GM12878 (cell line): ENCODE measurements at regions not wholly inside any gene's neighbourhood (a gene's known extent, or its start where the extent isn't known, plus 50 kb on each side); places are given as distances from the start of the nearest gene placed in this dataset.

ENCODE experiments used
- ATAC-seq: fragments of 200-7000 bp; cut with Tn5 transposase; 3 replicates; pipeline ENCODE4 v1.9.1; 2020; ENCODE audit warnings: mild to moderate bottlenecking, moderate library complexity
- BruUV-seq: library from RNA; stranded (reverse); fragments of 400-500 nt; replicated peaks from 2 replicates; lab custom pipeline; 2021; lab: Mats Ljungman, UMichigan
- CTCF ChIA-PET: fragments of 300-600 bp; sonication (Branson Sonifier 250); formaldehyde crosslinking; extraction: SDS; loops from one replicate; lab custom pipeline; 2021; ENCODE audit warnings: inconsistent platforms; lab: Yijun Ruan, JAX
- POLR2A ChIA-PET: fragments of 350-600 bp; formaldehyde crosslinking; extraction: SDS; loops from one replicate; lab custom pipeline; 2021; ENCODE audit warnings: inconsistent platforms; lab: Charles Lee
- RAD21 ChIA-PET: fragments of 300-600 bp; sonication (Branson Sonifier 250); formaldehyde crosslinking; loops from one replicate; lab custom pipeline; 2023; ENCODE audit warnings: antibody characterized with exemption; ENCODE audit not compliant: unreplicated experiment; lab: Charles Lee
- SMC1A ChIA-PET: fragments of 300-600 bp; sonication (Branson Sonifier 250); formaldehyde crosslinking; loops from one replicate; lab custom pipeline; 2023; ENCODE audit not compliant: unreplicated experiment, uncharacterized antibody; lab: Charles Lee
- DNase-seq: peaks from one replicate; pipeline ENCODE4 v3.0.0-alpha.2; 2011; ENCODE audit warnings: low read depth, low spot score
- FAIRE-seq: peaks from 3 replicates; lab custom pipeline; 2011; peaks lifted over from hg19 to GRCh38; lab: Jason Lieb, UNC
- H2AFZ ChIP-seq: 2 replicates; pipeline ENCODE4 v1.6.0; 2011; ENCODE audit warnings: low read depth, low read length, control low read depth; ENCODE audit not compliant: control insufficient read depth
- H3K27ac ChIP-seq: 2 replicates; pipeline ENCODE4 v1.5.1; 2011; ENCODE audit warnings: control low read depth; ENCODE audit not compliant: control insufficient read depth, insufficient read depth
- H3K27me3 ChIP-seq, 2 experiments: replicated peaks in 1 of 2; 2 replicates each; pipeline versions ENCODE4 v1.6.0 to v1.6.1; 2011; ENCODE audit warnings: low read length in 1 of 2; ENCODE audit not compliant: control insufficient read depth in 2 of 2, insufficient read depth in 2 of 2
- H3K36me3 ChIP-seq, 2 experiments: 2 replicates each; pipeline ENCODE4 v1.5.1; 2011; ENCODE audit warnings: low read length in 1 of 2; ENCODE audit not compliant: control insufficient read depth in 2 of 2, insufficient read depth in 2 of 2
- H3K4me1 ChIP-seq: 2 replicates; pipeline ENCODE4 v1.6.1; 2011; ENCODE audit warnings: mild to moderate bottlenecking, low read length, moderate library complexity, mixed read lengths; ENCODE audit not compliant: control insufficient read depth, insufficient read depth
- H3K4me2 ChIP-seq: 2 replicates; pipeline ENCODE4 v1.6.0; 2011; ENCODE audit warnings: control low read depth; ENCODE audit not compliant: control insufficient read depth, insufficient read depth
- H3K4me3 ChIP-seq: fragments of 200-600 bp; sonication (generic); 2 replicates; pipeline ENCODE4 v1.5.1; 2016
- H3K79me2 ChIP-seq: 2 replicates; pipeline ENCODE4 v1.6.0; 2011; ENCODE audit warnings: low read length; ENCODE audit not compliant: control insufficient read depth, insufficient read depth
- H3K9ac ChIP-seq: 2 replicates; pipeline ENCODE4 v1.8.0; 2011; ENCODE audit warnings: low read length, control low read depth, mixed read lengths; ENCODE audit not compliant: control insufficient read depth, insufficient read depth
- H3K9me3 ChIP-seq: replicated peaks from 3 replicates; pipeline ENCODE4 v1.5.1; 2011; ENCODE audit warnings: mild to moderate bottlenecking, low read length; ENCODE audit not compliant: control insufficient read depth, insufficient read depth
- H4K20me1 ChIP-seq: 2 replicates; pipeline ENCODE4 v1.6.0; 2011; ENCODE audit not compliant: control insufficient read depth, insufficient read depth
- ATF3 ChIP-seq: IDR thresholded peaks from 2 replicates; pipeline ENCODE4 v1.6.1; 2011; ENCODE audit warnings: low read depth, mild to moderate bottlenecking, low read length, moderate library complexity, borderline replicate concordance; ENCODE audit errors: extremely low read depth
- BRCA1 ChIP-seq: IDR thresholded peaks from 2 replicates; pipeline ENCODE4 v1.6.1; 2011; ENCODE audit warnings: low read depth, low read length, improper control_type of control experiment
- CHD2 ChIP-seq: IDR thresholded peaks from 2 replicates; pipeline ENCODE4 v1.6.1; 2011; ENCODE audit warnings: low read depth, low read length, improper control_type of control experiment, borderline replicate concordance
- DPF2 ChIP-seq: fragments of 450-650 bp; IDR thresholded peaks from 2 replicates; pipeline ENCODE4 v1.6.1; 2017; ENCODE audit warnings: mild to moderate bottlenecking
- FOS ChIP-seq: IDR thresholded peaks from 3 replicates; pipeline ENCODE4 v1.6.1; 2011; ENCODE audit warnings: borderline replicate concordance; ENCODE audit not compliant: insufficient read length; ENCODE audit errors: extremely low read depth
- IRF5 ChIP-seq: fragments of 450-650 bp; IDR thresholded peaks from 2 replicates; pipeline ENCODE4 v1.6.1; 2017; ENCODE audit warnings: borderline replicate concordance
- KLF5 ChIP-seq: fragments of 450-650 bp; IDR thresholded peaks from 2 replicates; pipeline ENCODE4 v1.6.1; 2014; ENCODE audit warnings: mild to moderate bottlenecking; ENCODE audit not compliant: partially characterized antibody
- MAX ChIP-seq: IDR thresholded peaks from 2 replicates; pipeline ENCODE4 v1.6.1; 2012; ENCODE audit warnings: low read depth, low read length, improper control_type of control experiment
- MYC ChIP-seq: IDR thresholded peaks from 2 replicates; pipeline ENCODE4 v1.6.1; 2011; ENCODE audit warnings: mild to moderate bottlenecking, low read length, moderate library complexity, inconsistent platforms; ENCODE audit not compliant: insufficient read depth, insufficient replicate concordance, insufficient read length, severe bottlenecking
- NRF1 ChIP-seq: conservative IDR thresholded peaks from 2 replicates; pipeline ENCODE4 v1.6.1; 2011; ENCODE audit warnings: mild to moderate bottlenecking, low read depth, low read length, improper control_type of control experiment
- PAX8 ChIP-seq: fragments of 450-650 bp; IDR thresholded peaks from 2 replicates; pipeline ENCODE4 v1.6.1; 2017; ENCODE audit warnings: mild to moderate bottlenecking, moderate library complexity
- PML ChIP-seq: IDR thresholded peaks from 2 replicates; pipeline ENCODE4 v1.6.1; 2012; ENCODE audit warnings: low read length, inconsistent platforms
- POLR2AphosphoS5 ChIP-seq: IDR thresholded peaks from 2 replicates; pipeline ENCODE4 v1.6.1; 2011; ENCODE audit warnings: mild to moderate bottlenecking, low read length, inconsistent platforms
- RAD51 ChIP-seq: fragments of 450-650 bp; IDR thresholded peaks from 2 replicates; pipeline ENCODE4 v1.6.1; 2016; ENCODE audit warnings: moderate library complexity, mild to moderate bottlenecking, inconsistent platforms
- RUNX3 ChIP-seq: IDR thresholded peaks from 2 replicates; pipeline ENCODE4 v1.6.1; 2012; ENCODE audit warnings: low read length, inconsistent platforms
- SREBF2 ChIP-seq: IDR thresholded peaks from 2 replicates; pipeline ENCODE4 v1.6.1; 2012; ENCODE audit warnings: mild to moderate bottlenecking, low read length
- ZNF274 ChIP-seq: IDR thresholded peaks from one replicate; pipeline ENCODE4 v1.8.0; 2011; ENCODE audit not compliant: insufficient read length, insufficient read depth
- ZNF687 ChIP-seq: fragments of 450-650 bp; IDR thresholded peaks from 2 replicates; pipeline ENCODE4 v1.6.1; 2017; ENCODE audit warnings: mild to moderate bottlenecking, moderate library complexity
- WGBS: methylation state at CpG from one replicate; pipeline ENCODE4 v1.1.6; 2016; ENCODE audit warnings: low lambda C conversion rate; ENCODE audit not compliant: insufficient replicate concordance, insufficient coverage; ENCODE audit errors: missing lambda C conversion rate; 5-methylcytosine and 5-hydroxymethylcytosine counted together
- in situ Hi-C: fragments of 300-500 bp; cut with MboI; formaldehyde crosslinking; loops from 9 replicates; pipeline ENCODE4 v1.14.3; 2018; ENCODE audit warnings: mixed read lengths
- intact Hi-C: fragments of 100-400 bp; cut with micrococcal nuclease; formaldehyde crosslinking; loops from one replicate; pipeline ENCODE4 v1.14.2; 2022; ENCODE audit not compliant: unreplicated experiment

- TF ChIP-seq ZNF687 (no peak), SREBF2 (no peak), RAD51 (no peak), CHD2 (no peak), PML (no peak), NRF1 (no peak)
Observed at GRCh38 chr5:103667068-103667467, 104.5 kb upstream of the NUDT12 start (continued).

GRCh38 chr5:103657301-103657700, 94.7 kb upstream of the NUDT12 start:
- H4K20me1 ChIP-seq: no peaks in the 10 kb centered on the region
- ChIA-PET SMC1A (no interaction called here), POLR2A (no interaction called here), RAD21 (no interaction called here), CTCF (no interaction called here)
- TF ChIP-seq BRCA1 (no peak), DPF2 (no peak), KLF5 (no peak), ZNF274 (no peak), IRF5 (no peak), POLR2AphosphoS5 (no peak), MAX (no peak), FOS (no peak), RUNX3 (no peak), PAX8 (no peak), MYC (no peak), ATF3 (no peak)
- H3K27ac ChIP-seq: no peak overlapping the region
- no peak overlapping the region for H3K4me3 ChIP-seq
- FAIRE-seq (no peak), ATAC-seq (no peak), DNase-seq (no peak)
- no peaks in the 10 kb centered on the region for H3K79me2 ChIP-seq
- H3K4me1 ChIP-seq: no peaks in the 10 kb centered on the region
- in situ Hi-C loops: no loop called here
- WGBS: 9% methylated on average over 3 of the region's 3 CpGs
- no peaks in the 10 kb centered on the region for H3K36me3 ChIP-seq
- no peaks in the 10 kb centered on the region for H3K9me3 ChIP-seq
- no TSS peak for BruUV-seq
- no peaks in the 10 kb centered on the region; a peak in 1 of 4 replicates for H3K27me3 ChIP-seq
- H3K4me2 ChIP-seq: no peak overlapping the region
- intact Hi-C loops: no loop called here
- H2AFZ ChIP-seq: no peak overlapping the region
- no peak overlapping the region for H3K9ac ChIP-seq
